NCI-H2227 treated with DMSO at 0.1 percent for 48 hours (cell line): ENCODE measurements at regions not wholly inside any gene's neighbourhood (a gene's known extent, or its start where the extent isn't known, plus 50 kb on each side); places are given as distances from the start of the nearest gene placed in this dataset.

ENCODE experiments used
- DNase-seq: peaks from one replicate; lab custom pipeline; 2025; lab: John Stamatoyannopoulos, UW

DNA sequence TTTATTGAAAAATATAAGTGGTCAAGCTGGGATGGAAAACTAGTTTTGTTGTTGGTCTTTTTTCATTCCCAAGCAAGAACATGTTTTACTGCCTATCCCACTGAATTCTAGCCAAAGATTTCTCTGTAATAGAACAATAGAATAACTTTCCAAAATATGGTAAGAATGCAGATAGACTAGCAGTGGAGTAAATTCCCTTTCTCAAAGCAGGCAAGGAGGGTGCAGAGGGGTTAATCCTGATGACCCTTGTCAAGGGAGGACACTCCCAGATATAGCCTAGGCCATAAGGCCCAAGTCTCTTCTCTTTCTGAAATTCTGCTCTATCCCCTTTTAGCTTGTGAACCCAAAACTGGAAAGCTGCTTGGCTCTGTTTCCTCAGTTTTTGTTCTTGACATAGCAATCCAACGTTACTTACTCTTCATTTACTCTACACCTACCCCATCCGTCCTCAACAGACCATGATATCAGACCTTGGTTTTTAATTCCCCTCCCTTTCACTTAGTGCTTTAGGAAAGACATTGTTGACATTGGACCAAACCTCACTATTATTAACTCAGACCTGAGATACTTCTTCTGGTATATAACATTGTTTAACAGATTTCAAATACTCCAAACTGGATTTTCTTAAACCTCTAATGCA lies 453.6 kb upstream of the THBS1 start:
- DNase-seq = no peak

GRCh38 chr15:39127925-39128617 lies 452.8 kb upstream of the THBS1 start:
- DNase-seq = no peak

DNA sequence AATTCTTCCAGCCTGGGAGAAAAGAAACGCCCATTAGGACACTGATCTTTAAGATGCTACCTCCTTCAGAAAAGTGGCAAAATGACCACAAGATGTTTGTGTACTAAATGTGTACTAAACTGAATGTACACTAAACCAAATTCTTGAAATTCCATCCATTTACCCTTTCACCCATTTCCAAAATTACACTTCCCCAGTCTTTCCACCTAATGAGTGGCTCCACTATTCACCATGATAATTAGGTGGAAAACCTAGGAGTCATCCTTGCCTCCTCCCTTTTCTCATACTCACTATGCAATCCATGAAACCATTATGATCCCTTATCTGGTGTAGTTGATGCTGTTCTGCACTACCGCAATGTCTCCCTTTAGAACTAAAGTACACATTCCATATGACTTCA lies 452.1 kb upstream of the THBS1 start:
- DNase-seq = no peak

GRCh38 chr15:39130556-39131379 lies 450.1 kb upstream of the THBS1 start:
- DNase-seq = no peak

DNA sequence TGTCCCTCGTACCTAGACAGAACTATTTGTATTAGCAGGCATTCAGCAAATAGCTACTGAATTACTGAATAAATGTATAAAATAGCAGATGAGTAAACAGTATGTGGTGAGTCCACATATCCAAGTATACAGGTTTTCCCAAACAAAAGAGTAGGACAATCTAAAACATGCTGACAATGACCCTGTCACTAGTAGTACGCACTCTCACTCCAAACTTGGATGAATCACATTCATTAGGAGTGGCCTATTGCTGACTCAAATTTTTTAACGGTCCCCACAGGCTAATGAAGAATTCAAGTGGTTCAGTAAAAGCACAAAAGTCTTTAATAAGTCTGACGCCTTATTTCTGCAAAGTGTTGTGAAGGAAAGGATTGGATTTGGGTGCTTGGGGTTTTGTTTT lies 449.3 kb upstream of the THBS1 start:
- no peak for DNase-seq

DNA sequence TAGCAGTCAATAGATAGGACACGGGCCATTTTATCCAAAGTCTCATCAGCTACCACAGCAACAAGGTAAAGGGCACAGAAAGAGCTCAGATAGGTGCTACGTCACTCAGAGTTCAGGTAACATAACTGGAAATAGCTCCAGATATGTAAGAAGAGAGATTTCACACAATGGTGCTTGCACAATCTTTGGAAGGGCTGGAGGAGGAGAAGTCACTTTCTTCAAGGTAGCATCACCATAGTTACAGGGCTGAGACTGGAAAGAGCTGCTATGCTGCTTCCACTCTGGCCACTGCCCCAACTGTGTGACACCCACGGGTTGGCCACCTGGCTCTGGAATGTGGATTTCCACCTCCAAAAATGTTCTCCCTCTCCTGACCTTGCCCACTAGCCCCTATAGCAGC lies 448.8 kb upstream of the THBS1 start:
- no peak for DNase-seq

DNA sequence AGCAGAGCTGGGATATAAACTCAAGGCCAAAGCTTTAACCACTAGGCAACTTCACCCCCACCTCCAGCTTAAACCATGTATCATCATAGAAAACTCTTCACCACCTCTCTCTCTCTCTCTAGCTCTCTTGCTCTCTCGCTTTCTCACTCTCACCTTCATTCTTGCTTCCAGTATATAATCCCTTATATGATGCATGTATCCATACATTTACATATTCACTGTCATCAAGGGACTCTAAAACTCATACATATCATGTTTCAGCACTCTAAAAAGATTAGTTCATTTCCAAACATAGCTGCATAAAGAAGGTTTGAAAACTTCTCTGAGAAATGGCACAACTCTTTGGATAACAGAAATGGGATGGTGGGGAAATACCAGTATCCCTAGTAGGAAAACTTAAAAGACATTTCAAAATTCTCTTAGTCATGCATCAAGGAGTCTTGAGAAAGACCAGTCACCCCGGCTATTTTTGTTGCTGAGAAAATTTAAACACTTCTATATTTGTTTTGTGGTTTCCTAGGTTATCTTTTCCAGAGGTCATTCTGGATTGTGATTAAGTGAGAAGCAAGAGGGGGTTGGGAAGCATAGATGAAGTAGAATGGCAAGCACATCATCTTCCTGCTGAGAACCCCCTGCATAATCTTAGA lies 447.8 kb upstream of the THBS1 start:
- no peak for DNase-seq

DNA sequence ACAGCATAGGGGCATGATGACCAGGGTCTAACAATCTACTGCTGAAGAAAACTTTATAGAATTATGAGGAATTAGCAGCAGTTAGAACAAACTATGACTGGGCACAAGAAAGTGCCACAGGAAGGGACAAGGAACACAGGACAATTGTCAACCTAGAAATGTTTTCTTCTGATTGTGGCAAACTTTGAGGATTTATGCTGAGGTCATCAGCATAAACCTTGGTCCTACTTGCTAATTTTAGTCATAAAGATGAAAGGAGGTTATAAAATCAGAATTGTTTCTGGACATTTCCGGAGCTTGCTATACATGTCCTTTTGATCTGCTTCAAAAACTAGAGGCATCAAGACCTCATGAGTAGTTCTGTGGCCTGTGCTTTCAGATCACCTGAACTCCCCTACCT lies 446.6 kb upstream of the THBS1 start:
- DNase-seq = no peak

- DNase-seq = no peak
These were observed 444.9 kb upstream of the THBS1 start for GRCh38 chr15:39135989-39136388.

- DNase-seq = no peak
These were observed 441.3 kb upstream of the THBS1 start for GRCh38 chr15:39139431-39140059.

- DNase-seq = no peak
These were observed 440.7 kb upstream of the THBS1 start for GRCh38 chr15:39140060-39140604.

DNA sequence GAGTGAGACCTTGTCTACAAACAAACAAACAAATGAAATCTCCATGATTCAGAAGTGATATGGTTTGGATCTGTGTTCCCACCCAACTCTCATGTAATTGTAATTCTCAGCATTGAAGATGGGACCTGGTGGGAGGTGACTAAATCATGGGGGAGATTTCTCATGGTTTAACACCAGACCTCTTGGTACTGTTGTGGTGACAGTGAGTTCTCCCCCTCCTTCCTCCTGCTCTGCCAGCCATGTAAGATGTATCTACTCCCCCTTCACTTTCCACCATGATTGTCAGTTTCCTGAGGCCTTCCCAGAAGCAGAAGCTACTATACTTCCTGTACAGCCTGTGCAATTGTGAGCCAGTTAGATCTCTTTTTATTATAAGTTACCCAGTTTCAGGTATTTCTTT lies 438.4 kb upstream of the THBS1 start:
- DNase-seq = no peak

- no peak for DNase-seq
These were observed 437.4 kb upstream of the THBS1 start for GRCh38 chr15:39143479-39143878.

- no peak for DNase-seq
These were observed 436.8 kb upstream of the THBS1 start for GRCh38 chr15:39144051-39144450.

DNA sequence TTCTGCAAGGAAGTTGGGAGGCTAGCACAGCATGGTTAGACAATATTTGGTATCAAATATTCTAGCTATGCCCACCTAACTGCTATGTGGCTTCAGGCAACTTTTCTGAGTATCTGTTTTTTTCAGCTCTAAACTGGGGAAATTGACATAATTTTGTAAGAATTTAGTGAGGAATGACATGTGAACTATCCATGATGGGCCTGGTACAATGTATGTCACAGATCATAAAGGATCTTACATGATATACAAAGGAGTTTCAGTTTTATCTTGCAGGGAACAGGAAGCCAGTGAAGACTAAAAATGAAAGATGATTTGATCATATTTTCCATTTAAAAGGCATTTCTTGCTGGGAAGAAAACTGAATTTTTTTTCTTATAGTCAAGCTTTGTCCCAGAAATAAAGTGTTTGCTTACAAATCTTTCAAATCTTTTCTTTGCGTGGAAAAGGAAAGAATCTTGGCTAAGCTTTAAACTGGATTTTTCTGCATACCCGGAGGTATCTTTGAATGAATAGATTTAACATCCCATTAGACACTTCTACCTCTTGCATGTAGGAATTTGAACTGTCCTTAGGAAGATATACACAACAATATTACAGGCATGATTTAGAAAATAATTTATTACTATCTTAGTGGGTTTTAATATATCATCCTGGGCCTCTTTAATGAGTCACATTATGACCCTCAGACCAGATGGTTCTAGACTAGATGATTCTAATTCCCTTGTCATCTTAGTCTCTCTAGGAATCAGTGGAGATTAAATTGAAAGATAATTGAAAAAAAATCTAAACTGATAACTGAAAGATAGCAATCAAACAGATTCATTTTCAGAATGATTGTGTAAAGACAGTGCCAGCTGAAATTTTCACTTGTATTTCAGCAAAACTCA lies 436.0 kb upstream of the THBS1 start:
- no peak for DNase-seq

- DNase-seq = no peak
These were observed 434.8 kb upstream of the THBS1 start for GRCh38 chr15:39145854-39146625.

- no peak for DNase-seq
These were observed 431.2 kb upstream of the THBS1 start for GRCh38 chr15:39149636-39150150.

- DNase-seq = no peak
These were observed 429.3 kb upstream of the THBS1 start for GRCh38 chr15:39151545-39151944.

- no peak for DNase-seq
These were observed 427.7 kb upstream of the THBS1 start for GRCh38 chr15:39153058-39153714.
